CD8-positive, alpha-beta memory T cell (primary cell): ENCODE measurements at regions not wholly inside any gene's neighbourhood (a gene's known extent, or its start where the extent isn't known, plus 50 kb on each side); places are given as distances from the start of the nearest gene placed in this dataset.

Experiments
- CTCF ChIA-PET: fragments of 350-600 bp; sonication (Branson Sonifier 250); formaldehyde crosslinking; loops from one replicate; lab custom pipeline; 2021; ENCODE audit warnings: antibody characterized with exemption; lab: Charles Lee
- POLR2A ChIA-PET: fragments of 350-600 bp; sonication (Branson Sonifier 250); formaldehyde crosslinking; loops from one replicate; lab custom pipeline; 2021; ENCODE audit warnings: antibody characterized with exemption; lab: Charles Lee
- DNase-seq, 5 donors: peaks; one replicate each; pipeline versions ENCODE4 v3.0.0 to v3.0.0-alpha.2; 2020 to 2022; ENCODE audit warnings: mixed read lengths in 1 of 5
- H3K27ac ChIP-seq: one replicate; pipeline ENCODE4 v1.7.0; 2013; ENCODE audit warnings: low read depth, mild to moderate bottlenecking, low read length, moderate library complexity
- H3K27me3 ChIP-seq: 2 replicates; pipeline ENCODE4 v1.7.0; 2013; ENCODE audit warnings: low read length, mild to moderate bottlenecking; ENCODE audit not compliant: insufficient read depth, poor library complexity, severe bottlenecking
- H3K36me3 ChIP-seq: 2 replicates; pipeline ENCODE4 v1.7.0; 2013; ENCODE audit warnings: mild to moderate bottlenecking, low read length, moderate library complexity; ENCODE audit not compliant: insufficient read depth
- H3K4me1 ChIP-seq: 2 replicates; pipeline ENCODE4 v1.7.0; 2013; ENCODE audit warnings: mild to moderate bottlenecking, low read length, moderate library complexity; ENCODE audit not compliant: insufficient read depth
- H3K4me3 ChIP-seq: 2 replicates; pipeline ENCODE4 v1.7.0; 2013; ENCODE audit warnings: mild to moderate bottlenecking, low read length
- H3K9me3 ChIP-seq: 2 replicates; pipeline ENCODE4 v1.7.0; 2013; ENCODE audit warnings: mild to moderate bottlenecking, low read length
- H3K27ac Mint-ChIP-seq, 8 donors: one replicate each; pipeline ENCODE4 v1.8.0; 2020 to 2021; ENCODE audit warnings: mixed read lengths in 8 of 8, mild to moderate bottlenecking in 6 of 8, inconsistent platforms in 3 of 8, moderate library complexity in 3 of 8
- H3K27me3 Mint-ChIP-seq, 2 donors: one replicate each; pipeline ENCODE4 v1.8.0; 2020 to 2021; ENCODE audit warnings: mixed read lengths in 2 of 2, mild to moderate bottlenecking in 1 of 2, moderate library complexity in 1 of 2
- H3K36me3 Mint-ChIP-seq, 3 donors: one replicate each; pipeline ENCODE4 v1.8.0; 2020 to 2021; ENCODE audit warnings: mixed read lengths in 3 of 3, inconsistent platforms in 1 of 3, mild to moderate bottlenecking in 1 of 3
- H3K4me1 Mint-ChIP-seq, 3 donors: one replicate each; pipeline ENCODE4 v1.8.0; 2020 to 2021; ENCODE audit warnings: mixed read lengths in 3 of 3, inconsistent platforms in 1 of 3, mild to moderate bottlenecking in 1 of 3
- H3K4me3 Mint-ChIP-seq, 7 donors: one replicate each; pipeline ENCODE4 v1.8.0; 2020 to 2021; ENCODE audit warnings: mixed read lengths in 7 of 7, mild to moderate bottlenecking in 6 of 7, moderate library complexity in 4 of 7, inconsistent platforms in 2 of 7
- H3K9me3 Mint-ChIP-seq, 5 donors: one replicate each; pipeline ENCODE4 v1.8.0; 2020 to 2022; ENCODE audit warnings: mixed read lengths in 5 of 5, mild to moderate bottlenecking in 3 of 5, moderate library complexity in 2 of 5, inconsistent platforms in 1 of 5

DNA sequence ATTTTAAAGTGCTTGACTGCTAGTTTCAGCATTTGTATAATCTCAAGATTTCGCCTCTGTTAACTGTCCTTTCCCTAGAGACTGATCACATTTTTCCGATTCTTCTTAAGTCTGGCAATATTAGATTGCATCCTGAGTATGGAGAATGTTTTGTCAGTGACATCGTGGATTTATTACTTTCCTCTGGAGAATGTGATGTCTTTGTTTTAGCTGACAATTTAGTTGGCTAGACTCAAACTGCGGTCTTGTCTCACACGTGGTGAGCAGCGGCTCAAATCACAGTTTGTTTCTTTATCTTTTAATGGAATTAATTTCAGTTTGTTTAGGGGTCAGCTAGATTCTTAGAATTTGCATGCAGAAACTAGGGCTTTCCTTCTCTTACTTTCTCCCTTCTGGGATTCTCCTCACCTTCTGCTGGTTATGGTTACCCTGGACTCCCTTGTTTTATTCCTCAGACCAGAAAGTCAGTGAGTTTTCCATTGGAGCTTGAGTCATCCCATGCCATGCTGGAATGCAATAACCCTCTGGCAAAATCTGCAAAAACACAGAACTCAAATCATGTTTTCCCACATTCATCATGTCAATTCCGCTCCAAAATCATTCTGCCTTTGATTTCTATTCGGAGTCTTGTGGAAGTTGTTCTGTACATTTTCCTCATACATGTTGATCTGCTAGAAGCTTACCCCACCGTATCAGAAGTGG is 327.2 kb upstream of the TRIB2 start:
- ChIA-PET POLR2A (no interaction called here), CTCF (no interaction called here)

DNA sequence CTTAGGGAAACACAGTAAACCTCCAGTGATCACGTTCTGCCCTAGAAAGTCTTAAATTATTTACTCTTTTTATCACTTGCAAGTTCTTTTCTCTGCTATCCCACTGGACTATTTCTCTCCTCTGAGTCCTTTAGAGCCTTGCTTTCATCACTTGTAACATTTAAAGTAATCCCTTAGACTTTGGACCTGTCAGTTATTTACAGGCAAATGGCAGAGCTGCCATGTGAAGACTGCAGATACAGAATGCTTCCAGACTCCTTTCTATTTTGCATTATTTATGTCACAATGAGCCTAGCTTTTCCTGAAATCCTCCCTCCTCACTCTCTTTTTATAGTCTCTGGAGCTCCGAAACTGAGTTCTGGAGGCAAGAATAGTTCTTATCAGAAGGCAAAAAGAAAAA is 325.6 kb upstream of the TRIB2 start:
- H3K27me3 ChIP-seq, result no peaks in the 10 kb centered on the region
- CTCF ChIA-PET, result interaction anchor here (1.2 kb wide), 1 partner anchor 9 kb away, joined by 3 read pairs; no protein-coding TSS in a partner anchor
- peaks cover 0 to 3% of the 10 kb centered on the region in 2 donors for H3K27me3 Mint-ChIP-seq
- H3K4me1 ChIP-seq, result no peaks in the 10 kb centered on the region
- no peak overlapping the region for H3K27ac Mint-ChIP-seq
- no peak for DNase-seq
- no peaks in the 10 kb centered on the region for H3K36me3 ChIP-seq
- no peaks in the 10 kb centered on the region for H3K9me3 Mint-ChIP-seq
- H3K36me3 Mint-ChIP-seq, result peaks cover 0 to 1% (median 0%) of the 10 kb centered on the region in 3 donors
- no peaks in the 10 kb centered on the region for H3K9me3 ChIP-seq
- peaks cover 0 to 5% (median 0%) of the 10 kb centered on the region in 3 donors for H3K4me1 Mint-ChIP-seq
- H3K4me3 Mint-ChIP-seq, result no peak overlapping the region
- H3K4me3 ChIP-seq, result no peak overlapping the region
- H3K27ac ChIP-seq, result no peak overlapping the region
- POLR2A ChIA-PET, result no interaction called here

More for the DNA sequence above, 327.2 kb upstream of the TRIB2 start:
- Mint-ChIP-seq H3K4me3 (no peak overlapping the region), H3K36me3 (peaks cover 0 to 1% (median 0%) of the 10 kb centered on the region in 3 donors), H3K27ac (no peak overlapping the region), H3K9me3 (no peaks in the 10 kb centered on the region), H3K27me3 (peaks cover 0 to 3% of the 10 kb centered on the region in 2 donors), H3K4me1 (peaks cover 0 to under 1% (median 0%) of the 10 kb centered on the region in 3 donors)
- Histone ChIP-seq H3K4me3 (no peak overlapping the region), H3K36me3 (no peaks in the 10 kb centered on the region), H3K4me1 (no peaks in the 10 kb centered on the region), H3K27ac (no peak overlapping the region), H3K27me3 (no peaks in the 10 kb centered on the region), H3K9me3 (no peaks in the 10 kb centered on the region)
- no peak for DNase-seq

DNA sequence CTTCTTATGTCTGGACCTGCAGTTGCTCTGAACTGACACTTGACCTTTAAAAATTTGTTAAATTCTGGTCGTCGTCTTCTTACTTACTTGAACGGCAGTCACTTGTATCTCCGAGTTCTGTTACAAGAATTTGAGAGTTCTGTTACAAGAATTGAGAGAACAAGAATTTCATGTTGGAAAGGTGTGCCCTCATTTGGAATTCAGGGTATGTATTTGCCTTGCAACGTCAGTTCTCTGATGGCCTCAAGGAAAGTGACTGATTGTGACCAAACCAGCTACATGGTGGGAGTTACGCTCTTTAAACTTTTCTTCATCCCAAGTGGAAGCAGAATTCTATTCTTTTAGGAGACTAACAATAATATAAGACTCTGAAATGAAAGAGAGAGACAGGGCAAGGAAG is 320.0 kb upstream of the TRIB2 start:
- Mint-ChIP-seq H3K4me1 (peaks cover 0 to 5% (median 0%) of the 10 kb centered on the region in 3 donors), H3K9me3 (peaks cover 0 to under 1% (median 0%) of the 10 kb centered on the region in 5 donors), H3K36me3 (no peaks in the 10 kb centered on the region), H3K27ac (no peak overlapping the region), H3K4me3 (no peak overlapping the region), H3K27me3 (peaks cover 0 to 3% of the 10 kb centered on the region in 2 donors)
- CTCF ChIA-PET, result no interaction called here
- DNase-seq, result no peak
- Histone ChIP-seq H3K4me1 (no peaks in the 10 kb centered on the region), H3K9me3 (no peaks in the 10 kb centered on the region), H3K27me3 (no peaks in the 10 kb centered on the region), H3K27ac (no peak overlapping the region), H3K4me3 (no peak overlapping the region), H3K36me3 (no peaks in the 10 kb centered on the region)
- POLR2A ChIA-PET, result no interaction called here

DNA sequence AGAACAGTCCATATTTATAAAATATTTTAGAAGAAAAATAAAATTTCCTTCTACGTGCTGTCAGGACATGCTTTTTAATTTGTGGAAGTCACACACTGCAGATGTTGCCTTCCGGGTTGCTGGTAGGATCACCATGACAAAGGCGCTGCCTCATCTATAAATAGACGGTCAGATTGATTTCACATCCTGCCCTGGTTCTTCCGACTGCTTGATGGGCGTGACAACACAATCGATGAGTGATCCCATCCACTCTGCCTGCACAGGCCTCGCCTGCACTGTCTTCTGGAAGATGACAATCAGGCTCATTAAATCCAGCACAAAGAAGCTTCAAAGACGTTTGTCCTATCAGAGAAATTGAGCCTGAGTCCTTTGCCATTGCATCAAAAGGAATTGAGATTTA is 318.9 kb upstream of the TRIB2 start:
- peaks cover 0 to 5% (median 0%) of the 10 kb centered on the region in 3 donors for H3K4me1 Mint-ChIP-seq
- peaks cover 0 to 6% of the 10 kb centered on the region in 2 donors for H3K27me3 Mint-ChIP-seq
- no peak overlapping the region for H3K4me3 ChIP-seq
- H3K27ac ChIP-seq, result no peak overlapping the region
- no peak for DNase-seq
- H3K27me3 ChIP-seq, result no peaks in the 10 kb centered on the region
- ChIA-PET CTCF (no interaction called here), POLR2A (no interaction called here)
- H3K27ac Mint-ChIP-seq, result no peak overlapping the region
- H3K4me3 Mint-ChIP-seq, result no peak overlapping the region
- peaks cover 0 to 3% (median 0%) of the 10 kb centered on the region in 5 donors for H3K9me3 Mint-ChIP-seq
- H3K36me3 Mint-ChIP-seq, result peaks cover 0 to under 1% (median 0%) of the 10 kb centered on the region in 3 donors
- no peaks in the 10 kb centered on the region for H3K4me1 ChIP-seq
- H3K36me3 ChIP-seq, result no peaks in the 10 kb centered on the region
- no peaks in the 10 kb centered on the region for H3K9me3 ChIP-seq

DNA sequence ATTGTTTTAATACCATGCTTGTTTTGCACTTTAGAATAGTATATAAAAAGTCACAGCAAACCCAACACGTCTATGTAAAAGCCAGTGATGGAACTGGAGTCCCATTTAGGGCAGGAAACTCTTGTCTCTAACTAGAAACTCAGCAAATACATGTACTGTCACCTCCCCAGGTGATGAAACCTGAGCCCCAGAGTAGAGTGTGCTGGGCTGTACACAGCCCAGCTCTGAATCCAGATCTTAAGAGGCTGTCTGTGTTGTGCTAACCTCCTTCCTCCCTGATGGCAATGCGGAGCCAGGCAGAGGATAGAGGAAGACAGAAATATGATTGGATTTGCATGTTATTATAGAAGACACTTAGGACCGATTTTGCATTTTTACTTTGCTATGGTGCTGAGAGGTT is 317.5 kb upstream of the TRIB2 start:
- POLR2A ChIA-PET, result no interaction called here
- Mint-ChIP-seq H3K36me3 (peaks cover 0 to 6% (median 0%) of the 10 kb centered on the region in 3 donors), H3K27ac (no peak overlapping the region), H3K9me3 (peaks cover 0 to 3% (median 0%) of the 10 kb centered on the region in 5 donors), H3K27me3 (peaks cover 0 to 6% of the 10 kb centered on the region in 2 donors), H3K4me1 (peaks cover 0 to 5% (median 0%) of the 10 kb centered on the region in 3 donors), H3K4me3 (no peak overlapping the region)
- CTCF ChIA-PET, result no interaction called here
- Histone ChIP-seq H3K27ac (no peak overlapping the region), H3K9me3 (no peaks in the 10 kb centered on the region), H3K4me1 (no peaks in the 10 kb centered on the region), H3K36me3 (no peaks in the 10 kb centered on the region), H3K27me3 (no peaks in the 10 kb centered on the region), H3K4me3 (no peak overlapping the region)
- no peak for DNase-seq

DNA sequence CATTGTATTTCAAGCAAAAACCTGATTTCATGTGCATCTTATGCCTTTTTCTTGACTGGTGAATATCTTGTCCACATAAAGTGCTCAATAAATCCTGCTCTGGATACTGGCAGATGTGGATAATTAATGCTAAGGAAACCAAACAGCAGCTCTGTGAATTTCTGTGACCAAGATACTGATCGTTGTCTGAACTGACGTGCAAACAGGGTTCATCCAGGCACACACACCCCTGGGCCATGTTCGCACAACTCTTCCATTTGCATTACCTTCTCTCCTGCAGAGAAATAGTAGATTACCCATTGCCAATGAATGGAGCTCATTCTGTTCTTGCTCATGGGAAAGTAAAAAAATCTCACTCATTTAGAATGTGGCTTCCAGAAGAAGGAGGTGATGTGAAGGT is 316.2 kb upstream of the TRIB2 start:
- Mint-ChIP-seq H3K4me3 (no peak overlapping the region), H3K9me3 (peaks cover 0 to 3% (median 0%) of the 10 kb centered on the region in 5 donors), H3K4me1 (no peaks in the 10 kb centered on the region), H3K27me3 (peaks cover 0 to 6% of the 10 kb centered on the region in 2 donors), H3K36me3 (peaks cover 0 to 6% (median 0%) of the 10 kb centered on the region in 3 donors), H3K27ac (no peak overlapping the region)
- ChIA-PET POLR2A (no interaction called here), CTCF (no interaction called here)
- Histone ChIP-seq H3K9me3 (no peaks in the 10 kb centered on the region), H3K27me3 (no peaks in the 10 kb centered on the region), H3K36me3 (no peaks in the 10 kb centered on the region), H3K27ac (no peak overlapping the region), H3K4me1 (no peaks in the 10 kb centered on the region), H3K4me3 (no peak overlapping the region)
- no peak for DNase-seq

DNA sequence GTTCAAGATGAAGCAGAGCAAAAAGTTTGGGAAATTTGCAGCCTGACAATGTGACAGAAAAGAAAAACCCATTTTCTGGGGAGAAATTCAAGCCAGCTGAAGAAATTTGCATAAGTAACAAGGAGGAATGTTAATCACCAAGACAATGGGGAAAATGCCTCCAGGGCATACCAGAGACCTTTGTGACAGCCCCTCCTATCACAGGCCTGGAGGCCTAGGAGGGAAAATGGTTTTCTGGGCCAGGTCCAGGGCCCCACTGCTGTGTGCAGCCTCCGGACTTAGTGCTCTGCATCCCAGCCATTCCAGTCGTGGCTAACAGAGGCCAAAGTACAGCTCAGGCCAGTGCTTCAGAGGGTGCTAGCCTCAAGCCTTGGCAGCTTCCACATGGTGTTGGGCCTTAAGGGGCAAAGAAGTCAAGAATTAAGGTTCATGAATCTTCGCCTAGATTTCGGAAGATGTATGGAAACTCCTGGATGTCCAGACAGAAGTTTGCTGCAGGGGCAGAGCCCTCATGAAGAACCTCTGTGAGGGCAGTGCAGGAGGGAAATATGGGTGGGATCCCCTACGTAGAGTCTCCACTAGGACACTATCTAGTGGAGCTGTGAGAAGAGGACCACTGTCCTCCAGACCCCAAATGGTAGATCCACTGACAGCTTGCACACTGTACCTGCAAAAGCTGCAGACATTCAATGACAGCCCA is 314.1 kb upstream of the TRIB2 start:
- H3K4me1 ChIP-seq, result no peaks in the 10 kb centered on the region
- no peak overlapping the region for H3K4me3 Mint-ChIP-seq
- CTCF ChIA-PET, result no interaction called here
- H3K9me3 ChIP-seq, result no peaks in the 10 kb centered on the region
- H3K4me3 ChIP-seq, result no peak overlapping the region
- H3K27me3 Mint-ChIP-seq, result peaks cover 0 to 6% of the 10 kb centered on the region in 2 donors
- no peak overlapping the region for H3K27ac Mint-ChIP-seq
- no peak for DNase-seq
- no peak overlapping the region for H3K27ac ChIP-seq
- H3K36me3 ChIP-seq, result no peaks in the 10 kb centered on the region
- H3K36me3 Mint-ChIP-seq, result peaks cover 0 to 6% (median 0%) of the 10 kb centered on the region in 3 donors
- POLR2A ChIA-PET, result no interaction called here
- peaks cover 0 to 3% (median 0%) of the 10 kb centered on the region in 5 donors for H3K9me3 Mint-ChIP-seq
- no peaks in the 10 kb centered on the region for H3K27me3 ChIP-seq
- no peaks in the 10 kb centered on the region for H3K4me1 Mint-ChIP-seq

DNA sequence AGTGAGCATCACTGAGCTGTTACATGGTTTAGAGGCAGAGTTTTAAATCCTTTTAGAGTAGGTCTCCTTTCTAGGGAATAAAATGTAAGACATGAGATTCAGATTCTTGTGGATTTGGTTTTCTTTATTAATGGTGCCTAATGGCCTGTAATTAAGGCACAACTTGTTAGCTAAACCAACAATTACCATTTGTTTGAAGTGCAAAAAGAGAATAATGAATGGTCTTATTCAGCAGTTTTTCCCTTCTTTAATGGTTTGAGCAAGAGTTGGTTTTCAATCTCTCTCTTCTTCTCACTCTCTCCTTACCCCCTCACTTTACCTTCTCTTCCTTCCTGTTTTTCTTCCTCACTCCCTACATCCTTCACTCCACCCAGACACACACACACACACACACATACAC is 312.2 kb upstream of the TRIB2 start:
- peaks cover 0 to 6% of the 10 kb centered on the region in 2 donors for H3K27me3 Mint-ChIP-seq
- ChIA-PET CTCF (interaction anchor here (1.2 kb wide), 1 partner anchor 602 kb away, joined by 4 read pairs; no protein-coding TSS in a partner anchor), POLR2A (no interaction called here)

More for the DNA sequence above, 312.2 kb upstream of the TRIB2 start:
- Histone ChIP-seq H3K27ac (no peak overlapping the region), H3K4me3 (no peak overlapping the region), H3K9me3 (no peaks in the 10 kb centered on the region), H3K36me3 (no peaks in the 10 kb centered on the region), H3K4me1 (no peaks in the 10 kb centered on the region), H3K27me3 (no peaks in the 10 kb centered on the region)
- H3K4me3 Mint-ChIP-seq, result no peak overlapping the region
- no peaks in the 10 kb centered on the region for H3K4me1 Mint-ChIP-seq
- DNase-seq, result no peak
- peak overlapping the region in 1 of 8 donors; percentile 85 for H3K27ac Mint-ChIP-seq
- peaks cover 0 to 3% (median 0%) of the 10 kb centered on the region in 5 donors for H3K9me3 Mint-ChIP-seq
- peaks cover 0 to 6% (median 0%) of the 10 kb centered on the region in 3 donors for H3K36me3 Mint-ChIP-seq
